ENCODE measurements at regions not wholly inside any gene's neighbourhood (a gene's known extent, or its start where the extent isn't known, plus 50 kb on each side); places are given as distances from the start of the nearest gene placed in this dataset.
"Not testable (repeated sequence)": the region's sequence is repeated elsewhere in the genome, so short reads cannot be mapped to it uniquely, and the experiment has no call there.

- Mint-ChIP-seq H3K4me3 (no peak overlapping the region), H3K9me3 (peaks cover 2% of the 10 kb centered on the region), H3K27me3 (peaks cover 3% of the 10 kb centered on the region), H3K4me1 (no peaks in the 10 kb centered on the region), H3K27ac (no peak overlapping the region), H3K36me3 (no peaks in the 10 kb centered on the region)
- no peak for DNase-seq
Measured at GRCh38 chr10:105763611-105764010, 1122.5 kb downstream of the SORCS3 start.

DNA sequence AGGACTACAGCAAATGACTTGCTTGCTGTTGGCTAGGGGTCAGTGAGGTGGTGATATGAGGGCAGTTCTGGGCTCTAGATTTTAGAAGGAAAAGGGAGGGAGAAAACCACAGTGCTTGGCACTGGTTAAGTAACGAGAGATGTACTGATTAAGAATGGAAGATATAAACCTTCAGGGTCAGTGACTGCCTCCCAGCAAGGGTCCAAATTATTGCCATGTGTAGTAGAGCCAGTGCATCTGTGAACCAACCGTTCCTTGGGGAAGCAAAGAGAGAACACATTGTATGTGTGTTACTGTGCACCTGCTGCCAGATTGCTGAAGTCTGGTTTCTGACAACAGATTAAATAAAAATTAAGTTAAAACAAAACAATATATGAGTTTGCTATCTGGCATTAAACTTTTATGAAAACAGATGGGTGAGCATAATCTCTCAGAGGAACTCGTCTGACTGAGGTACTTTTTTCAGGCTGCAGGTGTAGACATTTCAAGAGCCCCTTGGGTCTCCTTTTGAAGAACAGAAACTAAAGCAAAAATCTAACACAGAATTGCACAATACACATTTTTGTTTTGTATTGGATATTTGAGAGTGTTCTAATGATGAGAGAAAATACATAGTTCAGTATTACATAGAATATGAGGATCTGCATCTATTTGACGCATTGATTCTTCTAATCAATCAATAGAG is 1120.6 kb downstream of the SORCS3 start:
- no peak overlapping the region for H3K4me3 Mint-ChIP-seq
- no peaks in the 10 kb centered on the region for H3K4me1 Mint-ChIP-seq
- H3K27ac Mint-ChIP-seq, result no peak overlapping the region
- H3K27me3 Mint-ChIP-seq, result no peaks in the 10 kb centered on the region
- DNase-seq, result no peak
- peaks cover 2% of the 10 kb centered on the region for H3K9me3 Mint-ChIP-seq
- no peaks in the 10 kb centered on the region for H3K36me3 Mint-ChIP-seq

GRCh38 chr10:105759669-105760068 is 1118.6 kb downstream of the SORCS3 start:
- no peaks in the 10 kb centered on the region for H3K4me1 Mint-ChIP-seq
- H3K4me3 Mint-ChIP-seq, result no peak overlapping the region
- no peaks in the 10 kb centered on the region for H3K36me3 Mint-ChIP-seq
- H3K27me3 Mint-ChIP-seq, result no peaks in the 10 kb centered on the region
- DNase-seq, result no peak
- H3K9me3 Mint-ChIP-seq, result peaks cover 4% of the 10 kb centered on the region
- no peak overlapping the region for H3K27ac Mint-ChIP-seq

DNA sequence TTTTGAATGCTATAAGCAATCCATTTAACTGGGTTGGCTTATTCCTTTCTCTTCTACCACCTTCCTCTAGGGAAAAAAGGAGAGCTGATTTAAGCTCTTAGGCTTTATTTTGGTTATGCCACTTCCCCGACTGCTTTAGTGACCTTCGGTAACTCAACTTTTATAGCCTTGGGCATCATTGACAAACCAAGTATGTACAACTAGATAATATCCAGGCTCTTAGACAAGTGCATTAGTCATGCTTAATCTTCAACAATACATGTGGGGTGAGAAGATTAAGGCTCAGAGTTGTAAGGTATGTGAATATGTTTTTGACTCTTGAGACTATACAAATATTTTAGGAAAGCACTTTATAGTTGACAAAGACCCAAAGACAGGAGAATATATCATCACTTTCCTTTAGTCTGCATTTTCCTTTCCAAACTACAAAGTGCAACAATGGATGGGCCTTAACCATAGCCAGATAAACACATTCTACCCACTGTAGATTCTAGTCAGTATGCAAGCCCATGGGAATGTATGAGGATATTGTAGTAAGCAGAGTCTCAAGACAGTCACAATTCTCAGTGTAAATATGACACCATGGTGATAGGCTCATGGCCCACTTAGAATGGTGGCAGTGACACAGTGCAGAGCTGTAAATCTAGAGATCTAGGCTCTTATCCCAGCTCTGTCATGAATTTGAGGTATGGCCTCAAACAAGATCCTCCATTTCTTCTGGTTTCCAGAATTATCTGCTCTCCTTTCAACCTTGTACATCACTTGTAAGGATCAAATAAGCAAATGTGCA is 1117.3 kb downstream of the SORCS3 start:
- H3K27me3 Mint-ChIP-seq, result no peaks in the 10 kb centered on the region
- peaks cover 2% of the 10 kb centered on the region for H3K9me3 Mint-ChIP-seq
- no peak overlapping the region for H3K4me3 Mint-ChIP-seq
- no peak overlapping the region for H3K27ac Mint-ChIP-seq
- no peaks in the 10 kb centered on the region for H3K36me3 Mint-ChIP-seq
- H3K4me1 Mint-ChIP-seq, result no peaks in the 10 kb centered on the region
- DNase-seq, result no peak

GRCh38 chr10:105757302-105757701 is 1116.2 kb downstream of the SORCS3 start:
- H3K27me3 Mint-ChIP-seq, result no peaks in the 10 kb centered on the region
- no peak overlapping the region for H3K27ac Mint-ChIP-seq
- H3K4me3 Mint-ChIP-seq, result no peak overlapping the region
- no peak for DNase-seq
- H3K4me1 Mint-ChIP-seq, result no peaks in the 10 kb centered on the region
- peaks cover 2% of the 10 kb centered on the region for H3K9me3 Mint-ChIP-seq
- H3K36me3 Mint-ChIP-seq, result no peaks in the 10 kb centered on the region

DNA sequence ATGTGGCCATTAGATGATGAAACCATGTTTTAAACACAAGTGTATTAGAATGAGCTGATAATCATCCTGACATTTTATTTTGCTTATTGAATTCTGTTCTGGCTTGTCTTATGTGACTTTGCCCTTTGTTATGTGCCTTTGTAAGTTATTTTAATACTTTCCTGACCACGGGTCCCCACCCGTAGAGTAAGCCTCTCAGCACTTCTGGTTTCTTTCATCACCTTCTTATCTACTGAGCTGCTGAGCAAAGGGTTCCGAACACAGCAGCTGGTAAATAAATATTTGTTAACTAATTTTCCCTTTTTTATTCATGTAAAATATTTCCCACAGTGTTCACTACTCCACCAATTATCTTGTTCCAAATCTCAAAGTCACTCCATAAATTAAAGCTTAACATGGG is 1115.3 kb downstream of the SORCS3 start:
- H3K27me3 Mint-ChIP-seq, result no peaks in the 10 kb centered on the region
- no peak for DNase-seq
- no peaks in the 10 kb centered on the region for H3K4me1 Mint-ChIP-seq
- H3K36me3 Mint-ChIP-seq, result no peaks in the 10 kb centered on the region
- no peak overlapping the region for H3K4me3 Mint-ChIP-seq
- H3K9me3 Mint-ChIP-seq, result peaks cover 2% of the 10 kb centered on the region
- H3K27ac Mint-ChIP-seq, result no peak overlapping the region

- Mint-ChIP-seq H3K4me1 (no peaks in the 10 kb centered on the region), H3K9me3 (peaks cover 2% of the 10 kb centered on the region)
Measured at GRCh38 chr10:105751688-105752087, 1110.6 kb downstream of the SORCS3 start.

DNA sequence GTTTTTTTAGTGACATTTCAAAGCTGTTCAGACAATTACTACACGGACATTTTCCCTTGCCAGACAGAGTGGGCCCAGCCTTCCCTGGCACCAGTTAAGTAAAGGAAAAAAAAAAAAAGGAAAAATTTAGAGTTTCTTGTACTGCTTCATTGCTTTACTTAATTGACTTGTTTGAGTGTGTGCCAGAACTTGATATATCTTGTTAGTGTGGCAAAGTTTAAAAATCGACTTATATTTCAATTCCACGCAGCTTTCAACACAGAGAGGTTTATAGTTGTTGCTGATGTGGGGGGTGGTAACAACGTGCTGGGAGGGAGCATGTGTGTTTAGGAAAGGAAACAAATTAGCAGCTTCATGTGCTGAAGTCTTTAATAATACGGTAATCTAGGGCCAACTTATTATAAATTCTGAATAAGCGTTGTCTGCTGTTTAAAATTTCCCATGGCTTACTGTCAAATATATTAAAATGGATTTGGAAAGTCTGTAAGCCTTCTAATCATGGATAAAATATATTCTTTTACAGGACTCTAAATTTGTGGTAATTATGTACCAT is 1104.6 kb downstream of the SORCS3 start:
- Mint-ChIP-seq H3K4me3 (no peak overlapping the region), H3K4me1 (no peaks in the 10 kb centered on the region), H3K36me3 (no peaks in the 10 kb centered on the region), H3K27ac (no peak overlapping the region), H3K27me3 (no peaks in the 10 kb centered on the region), H3K9me3 (peaks cover 3% of the 10 kb centered on the region)
- no peak for DNase-seq

More at GRCh38 chr10:105751688-105752087, 1110.6 kb downstream of the SORCS3 start:
- Mint-ChIP-seq H3K27me3 (no peaks in the 10 kb centered on the region), H3K4me3 (no peak overlapping the region), H3K27ac (no peak overlapping the region), H3K36me3 (no peaks in the 10 kb centered on the region)
- no peak for DNase-seq

DNA sequence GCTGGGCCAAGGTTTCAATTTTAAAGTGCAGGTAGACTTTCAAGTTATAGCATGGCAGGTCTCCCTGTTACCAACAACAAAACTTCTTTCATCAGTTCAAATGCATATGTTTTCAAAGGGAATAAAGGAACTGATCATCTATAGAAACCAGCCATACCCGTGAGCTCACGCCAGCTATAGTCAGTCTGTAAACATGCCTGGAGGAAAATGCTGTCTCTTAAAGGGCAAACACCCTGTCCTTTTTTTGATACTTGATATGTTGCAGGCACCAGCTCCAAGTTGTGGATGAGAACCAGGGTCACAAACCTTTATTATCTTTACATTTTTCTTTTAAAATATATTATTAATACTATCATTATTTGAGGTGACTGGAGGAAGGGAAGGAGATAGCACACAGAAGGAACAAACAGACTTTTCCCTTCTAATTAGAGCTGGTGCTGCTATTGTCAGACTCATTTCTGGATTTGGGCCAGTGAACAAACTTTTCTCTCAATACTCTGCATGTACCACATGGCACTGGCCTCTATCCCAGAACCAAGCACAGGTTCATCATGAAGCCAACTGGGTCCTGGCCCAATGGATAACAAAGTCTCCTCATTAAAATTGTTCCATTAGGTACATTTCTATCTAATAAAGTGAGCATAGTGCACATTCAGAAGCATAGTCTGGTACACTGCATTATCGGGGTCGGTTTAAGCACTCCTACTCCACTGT is 1102.4 kb downstream of the SORCS3 start:
- DNase-seq, result no peak
- Mint-ChIP-seq H3K9me3 (peaks cover 4% of the 10 kb centered on the region), H3K27me3 (no peaks in the 10 kb centered on the region), H3K4me3 (no peak overlapping the region), H3K36me3 (no peaks in the 10 kb centered on the region), H3K27ac (no peak overlapping the region), H3K4me1 (no peaks in the 10 kb centered on the region)

GRCh38 chr10:105742923-105743322 is 1101.8 kb downstream of the SORCS3 start:
- Mint-ChIP-seq H3K36me3 (no peaks in the 10 kb centered on the region), H3K27ac (no peak overlapping the region), H3K9me3 (peaks cover 4% of the 10 kb centered on the region), H3K27me3 (no peaks in the 10 kb centered on the region), H3K4me1 (no peaks in the 10 kb centered on the region), H3K4me3 (no peak overlapping the region)
- DNase-seq, result no peak

DNA sequence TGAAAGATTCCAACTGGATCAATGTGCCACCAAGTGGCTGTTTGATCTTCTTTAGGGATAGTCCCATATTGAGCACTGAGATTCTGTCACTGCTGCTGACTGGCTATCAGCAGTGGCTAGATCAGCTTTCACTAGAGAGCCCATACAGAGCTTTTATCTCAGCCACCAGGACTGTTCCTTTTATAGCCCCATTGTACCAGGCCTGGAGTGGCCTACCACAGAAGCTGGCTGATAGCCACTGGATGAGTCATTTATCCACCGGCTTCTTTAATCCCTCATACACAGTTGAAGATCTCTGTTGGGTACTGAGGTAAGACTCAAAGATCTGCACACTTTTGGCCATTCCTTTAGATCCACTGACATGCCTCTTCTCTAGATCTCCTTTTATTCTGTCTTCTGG is 1101.1 kb downstream of the SORCS3 start:
- Mint-ChIP-seq H3K4me3 (no peak overlapping the region), H3K4me1 (no peaks in the 10 kb centered on the region), H3K36me3 (no peaks in the 10 kb centered on the region), H3K27ac (no peak overlapping the region), H3K27me3 (no peaks in the 10 kb centered on the region), H3K9me3 (peaks cover 4% of the 10 kb centered on the region)
- DNase-seq, result no peak

DNA sequence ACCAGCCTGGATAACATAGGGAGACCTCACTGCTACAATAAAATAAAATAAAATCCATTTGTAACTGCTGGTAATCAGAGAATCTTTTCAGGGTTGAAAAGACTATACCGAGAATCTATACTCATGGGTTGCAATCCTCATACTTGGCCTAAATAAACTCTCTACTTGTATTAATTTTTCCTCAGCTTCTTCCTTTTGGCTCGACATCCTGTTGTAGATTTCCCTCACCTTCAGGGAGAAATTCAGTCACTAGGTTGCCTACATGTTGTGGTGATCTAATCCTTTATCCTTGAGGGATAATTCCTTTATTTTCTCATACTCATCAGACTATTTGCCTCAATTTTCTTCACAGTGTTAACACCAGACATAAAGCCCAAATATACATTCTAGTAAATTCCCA is 1093.4 kb downstream of the SORCS3 start:
- Mint-ChIP-seq H3K9me3 (peaks cover 1% of the 10 kb centered on the region), H3K4me1 (no peaks in the 10 kb centered on the region), H3K36me3 (no peaks in the 10 kb centered on the region), H3K27me3 (no peaks in the 10 kb centered on the region), H3K4me3 (no peak overlapping the region), H3K27ac (no peak overlapping the region)
- DNase-seq, result no peak

DNA sequence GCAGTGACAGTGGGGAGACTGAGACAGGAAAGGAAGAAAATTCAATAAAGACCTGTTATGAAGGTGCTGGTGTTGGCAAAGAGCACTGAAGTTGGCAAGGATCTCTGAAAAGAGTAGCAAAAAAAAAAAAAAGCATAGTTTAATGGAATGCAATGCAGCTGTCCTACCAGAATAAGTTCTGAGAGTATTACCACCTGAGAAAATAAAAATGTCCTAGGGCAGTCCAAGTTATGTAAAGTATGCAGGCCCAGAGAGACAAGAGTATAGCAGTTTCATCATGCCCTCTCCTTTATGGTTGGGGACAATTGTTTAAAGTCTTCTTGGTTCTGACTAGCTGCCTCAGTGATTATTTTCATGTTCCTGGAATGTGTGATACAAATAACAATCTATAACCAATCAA is 1092.8 kb downstream of the SORCS3 start:
- Mint-ChIP-seq H3K27me3 (no peaks in the 10 kb centered on the region), H3K36me3 (no peaks in the 10 kb centered on the region), H3K9me3 (peaks cover 2% of the 10 kb centered on the region), H3K27ac (no peak overlapping the region), H3K4me3 (no peak overlapping the region), H3K4me1 (no peaks in the 10 kb centered on the region)
- no peak for DNase-seq

- DNase-seq, result no peak
- Mint-ChIP-seq H3K27me3 (no peaks in the 10 kb centered on the region), H3K4me1 (no peaks in the 10 kb centered on the region), H3K27ac (no peak overlapping the region), H3K4me3 (no peak overlapping the region), H3K9me3 (peaks cover 10% of the 10 kb centered on the region), H3K36me3 (no peaks in the 10 kb centered on the region)
Measured at GRCh38 chr10:105729428-105729827, 1088.3 kb downstream of the SORCS3 start.

DNA sequence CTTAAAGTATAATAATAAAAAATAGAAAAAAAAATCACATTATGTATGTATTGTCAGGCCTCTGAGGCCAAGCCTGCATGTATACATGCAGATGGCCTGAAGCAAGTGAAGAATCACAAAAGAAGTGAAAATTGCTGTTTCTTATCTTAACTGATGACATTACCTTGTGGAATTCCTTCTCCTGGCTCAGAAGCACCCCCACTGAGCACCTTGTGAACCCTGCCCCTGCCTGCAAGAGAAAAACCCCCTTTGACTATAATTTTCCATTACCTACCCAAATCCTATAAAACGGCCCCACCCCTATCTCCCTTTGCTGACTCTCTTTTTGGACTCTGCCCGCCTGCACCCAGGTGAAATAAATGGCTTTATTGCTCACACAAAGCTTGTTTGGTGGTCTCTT is 1086.5 kb downstream of the SORCS3 start:
- H3K36me3 Mint-ChIP-seq, H3K4me3 Mint-ChIP-seq, DNase-seq, H3K4me1 Mint-ChIP-seq, H3K27ac Mint-ChIP-seq, H3K27me3 Mint-ChIP-seq: not testable (repeated sequence)
- peaks cover 10% of the 10 kb centered on the region for H3K9me3 Mint-ChIP-seq
